ENCODE measurements at regions not wholly inside any gene's neighbourhood (a gene's known extent, or its start where the extent isn't known, plus 50 kb on each side); places are given as distances from the start of the nearest gene placed in this dataset.

DNA sequence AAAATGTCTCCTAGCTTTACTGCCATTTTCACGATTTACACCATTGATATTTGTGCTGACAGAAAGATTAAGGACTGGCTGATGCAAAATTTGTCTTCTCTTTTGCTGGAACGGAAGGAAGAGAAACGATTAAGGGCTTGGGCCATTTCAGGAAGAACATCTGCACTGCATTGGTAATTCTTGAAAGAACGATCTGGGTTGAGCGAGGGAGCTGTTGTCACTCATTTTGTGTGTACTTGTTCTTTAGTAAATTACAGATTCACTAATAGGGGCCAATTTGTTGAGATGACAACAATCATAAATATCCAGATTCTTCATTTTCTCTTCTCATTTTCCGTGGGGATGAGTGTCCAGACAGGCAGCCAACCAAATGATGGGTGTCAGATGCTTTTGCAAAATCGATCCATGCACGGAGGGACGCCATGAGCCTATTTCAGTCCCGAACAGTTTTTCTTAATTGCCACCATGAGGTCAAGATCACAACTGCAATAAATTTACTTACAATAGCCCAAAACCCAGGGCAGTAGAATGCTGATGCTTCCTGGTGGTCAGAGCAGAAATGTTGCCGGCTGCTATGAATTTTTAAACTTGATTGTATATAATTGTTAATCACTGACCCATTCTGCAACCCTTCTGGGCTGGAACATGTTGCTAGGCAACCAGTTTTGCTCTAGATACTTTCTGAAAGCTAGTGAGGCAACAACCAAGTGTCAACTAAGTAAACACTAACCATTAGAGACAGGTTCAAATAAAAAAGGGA is 132.4 kb upstream of the TIAM1 start:
- BruUV-seq (replicated peaks) = no TSS peak
- CTCF ChIA-PET (ENCODE audit: low intra/inter-chr PET ratio) = no interaction called here
- no peak overlapping the region for H3K4me2 ChIP-seq (ENCODE audit: insufficient read depth, low read length)
- TF ChIP-seq RFX1 (IDR thresholded peaks at IDR 0.05) (peak; percentile 68), ZNF41 (CRISPR knock-in tag; conservative IDR thresholded peaks at IDR 0.05) (no peak)
- in situ Hi-C loops (cut with MboI) = no loop called here
- H4K20me1 ChIP-seq (replicated peaks; ENCODE audit: control insufficient read depth, insufficient read depth, low read length) = no peaks in the 10 kb centered on the region
- FAIRE-seq (no peak), DNase-seq (ENCODE audit: extremely low read depth in 1 of 4, low spot score in 3 of 4) (no peak), ATAC-seq (no peak)
- H3K4me1 ChIP-seq (replicated peaks in 1 of 2; ENCODE audit: control insufficient read depth in 2 of 2, insufficient read depth in 2 of 2, low read length in 2 of 2) = no peaks in the 10 kb centered on the region
- intact Hi-C loops (cut with micrococcal nuclease) = no loop called here
- H3K79me2 ChIP-seq (ENCODE audit: control insufficient read depth, insufficient read depth, low read length) = no peaks in the 10 kb centered on the region
- WGBS (ENCODE audit: insufficient coverage, low coverage, missing lambda C conversion rate) = under 1% methylated on average over 11 of the region's 11 CpGs
- no peak overlapping the region for H3K27ac ChIP-seq (ENCODE audit: extremely low read depth, low read depth, low read length)
- peaks cover 2% of the 10 kb centered on the region; the same call in 1 of the 2 replicates for H3K9me3 ChIP-seq (replicated peaks; ENCODE audit: control insufficient read depth, insufficient read depth, low read depth, low read length)
- POLR2A ChIA-PET = no interaction called here
- H3K9me1 ChIP-seq (ENCODE audit: control insufficient read depth, insufficient read depth, low read length) = no peaks in the 10 kb centered on the region
- no peak overlapping the region for H3K9ac ChIP-seq (ENCODE audit: insufficient read depth in 1 of 2, low read depth in 2 of 2, low read length in 2 of 2)
- H3K4me3 ChIP-seq = no peak overlapping the region
- no peak overlapping the region for H2AFZ ChIP-seq (ENCODE audit: low read depth, low read length)
- no peaks in the 10 kb centered on the region; a peak in 1 of 5 replicates for H3K27me3 ChIP-seq (ENCODE audit: control insufficient read depth in 2 of 2, insufficient read depth in 2 of 2, low read length in 2 of 2)
- no peaks in the 10 kb centered on the region for H3K36me3 ChIP-seq (ENCODE audit: control insufficient read depth, insufficient read depth, low read length)

DNA sequence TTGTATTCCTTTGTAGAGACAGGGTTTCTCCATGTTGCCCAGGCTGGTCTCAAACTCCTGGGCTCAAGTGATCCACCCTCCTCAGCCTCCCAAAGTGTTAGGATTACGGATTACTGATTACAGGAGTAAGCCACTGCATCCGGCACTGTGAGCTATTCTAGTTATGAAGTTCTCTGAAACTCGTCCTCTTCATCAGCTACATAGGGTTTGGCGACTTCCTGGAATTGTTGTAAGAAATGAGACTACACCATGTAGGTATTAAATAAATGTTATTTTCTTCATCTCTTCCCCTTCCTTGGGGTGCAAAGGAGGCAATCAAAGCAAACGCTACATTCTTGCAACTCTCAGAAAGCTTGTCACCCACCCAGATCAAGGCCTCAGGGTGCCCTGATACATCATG is 131.2 kb upstream of the TIAM1 start:
- Histone ChIP-seq H2AFZ (ENCODE audit: low read depth, low read length) (no peak overlapping the region), H3K36me3 (ENCODE audit: control insufficient read depth, insufficient read depth, low read length) (no peaks in the 10 kb centered on the region), H3K9me3 (replicated peaks; ENCODE audit: control insufficient read depth, insufficient read depth, low read depth, low read length) (no peaks in the 10 kb centered on the region), H3K9me1 (ENCODE audit: control insufficient read depth, insufficient read depth, low read length) (no peaks in the 10 kb centered on the region), H3K9ac (ENCODE audit: insufficient read depth in 1 of 2, low read depth in 2 of 2, low read length in 2 of 2) (no peak overlapping the region), H3K4me2 (ENCODE audit: insufficient read depth, low read length) (no peak overlapping the region), H4K20me1 (replicated peaks; ENCODE audit: control insufficient read depth, insufficient read depth, low read length) (no peaks in the 10 kb centered on the region), H3K4me3 (no peak overlapping the region), H3K27me3 (ENCODE audit: control insufficient read depth in 2 of 2, insufficient read depth in 2 of 2, low read length in 2 of 2) (peaks cover 0 to 6% of the 10 kb centered on the region in 2 experiments; a peak in 2 of 5 replicates), H3K4me1 (replicated peaks in 1 of 2; ENCODE audit: control insufficient read depth in 2 of 2, insufficient read depth in 2 of 2, low read length in 2 of 2) (no peaks in the 10 kb centered on the region), H3K79me2 (ENCODE audit: control insufficient read depth, insufficient read depth, low read length) (no peaks in the 10 kb centered on the region), H3K27ac (ENCODE audit: extremely low read depth, low read depth, low read length) (no peak overlapping the region)
- POLR2A ChIA-PET = no interaction called here
- no peak for ATAC-seq
- CTCF ChIA-PET (ENCODE audit: low intra/inter-chr PET ratio) = no interaction called here
- in situ Hi-C loops (cut with MboI) = no loop called here
- WGBS (ENCODE audit: insufficient coverage, low coverage, missing lambda C conversion rate) = 0% methylated on average over 5 of the region's 5 CpGs
- no TSS peak for BruUV-seq (replicated peaks)
- intact Hi-C loops (cut with micrococcal nuclease) = no loop called here
- no peak for FAIRE-seq
- no peak for DNase-seq (ENCODE audit: extremely low read depth in 1 of 4, low spot score in 3 of 4)
- TF ChIP-seq, protein P1, sequence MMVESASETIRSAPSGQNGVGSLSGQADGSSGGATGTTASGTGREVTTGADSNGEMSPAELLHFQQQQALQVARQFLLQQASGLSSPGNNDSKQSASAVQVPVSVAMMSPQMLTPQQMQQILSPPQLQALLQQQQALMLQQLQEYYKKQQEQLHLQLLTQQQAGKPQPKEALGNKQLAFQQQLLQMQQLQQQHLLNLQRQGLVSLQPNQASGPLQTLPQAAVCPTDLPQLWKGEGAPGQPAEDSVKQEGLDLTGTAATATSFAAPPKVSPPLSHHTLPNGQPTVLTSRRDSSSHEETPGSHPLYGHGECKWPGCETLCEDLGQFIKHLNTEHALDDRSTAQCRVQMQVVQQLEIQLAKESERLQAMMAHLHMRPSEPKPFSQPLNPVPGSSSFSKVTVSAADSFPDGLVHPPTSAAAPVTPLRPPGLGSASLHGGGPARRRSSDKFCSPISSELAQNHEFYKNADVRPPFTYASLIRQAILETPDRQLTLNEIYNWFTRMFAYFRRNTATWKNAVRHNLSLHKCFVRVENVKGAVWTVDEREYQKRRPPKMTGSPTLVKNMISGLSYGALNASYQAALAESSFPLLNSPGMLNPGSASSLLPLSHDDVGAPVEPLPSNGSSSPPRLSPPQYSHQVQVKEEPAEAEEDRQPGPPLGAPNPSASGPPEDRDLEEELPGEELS (CRISPR knock-in tag; IDR thresholded peaks at IDR 0.05; ENCODE audit: borderline replicate concordance) = no peak
- TF ChIP-seq PML (IDR thresholded peaks at IDR 0.05; ENCODE audit: low read length) (no peak), ZNF134 (CRISPR knock-in tag; conservative IDR thresholded peaks at IDR 0.05) (no peak), MAFG (tag; conservative IDR thresholded peaks at IDR 0.05) (no peak), ZFP36 (IDR thresholded peaks at IDR 0.05; ENCODE audit: low read depth, low read length, partially characterized antibody) (no peak), TEAD2 (tag; IDR thresholded peaks at IDR 0.05) (no peak), ZSCAN29 (IDR thresholded peaks at IDR 0.05) (no peak), LEF1 (IDR thresholded peaks at IDR 0.05) (no peak), ZNF239 (CRISPR knock-in tag; IDR thresholded peaks at IDR 0.05) (no peak), TBL1XR1 (IDR thresholded peaks at IDR 0.05; ENCODE audit: low read length in 2 of 2) (no peak)
